Cardiac muscle cell (in vitro differentiated cells and primary cell): ENCODE measurements at regions not wholly inside any gene's neighbourhood (a gene's known extent, or its start where the extent isn't known, plus 50 kb on each side); places are given as distances from the start of the nearest gene placed in this dataset.

Experiments
- DNase-seq, 2 donors: peaks; one replicate each; pipeline versions ENCODE4 v3.0.0 to v3.0.0-alpha.2; 2010 to 2017; ENCODE audit warnings: low read depth in 1 of 2, low spot score in 1 of 2
- H3K27ac ChIP-seq: fragments of 200-600 bp; sonication (generic); 2 replicates; pipeline ENCODE4 v1.5.1; 2016
- H3K27me3 ChIP-seq: fragments of 200-600 bp; sonication (generic); 2 replicates; pipeline ENCODE4 v1.6.0; 2016; ENCODE audit warnings: control low read depth
- H3K36me3 ChIP-seq: fragments of 200-600 bp; sonication (generic); 2 replicates; pipeline ENCODE4 v1.5.1; 2016; ENCODE audit warnings: control low read depth
- H3K4me1 ChIP-seq: fragments of 200-600 bp; sonication (generic); 2 replicates; pipeline ENCODE4 v1.8.1; 2017; ENCODE audit warnings: low read depth, mild to moderate bottlenecking, mixed run types
- H3K4me3 ChIP-seq: fragments of 200-600 bp; sonication (generic); 2 replicates; pipeline ENCODE4 v1.5.1; 2016; ENCODE audit warnings: mild to moderate bottlenecking
- H3K9me3 ChIP-seq: fragments of 200-600 bp; sonication (generic); 2 replicates; pipeline ENCODE4 v1.5.1; 2017; ENCODE audit warnings: low read depth, mild to moderate bottlenecking, control low read depth
- CTCF ChIP-seq: IDR thresholded peaks from 2 replicates; pipeline ENCODE4 v1.5.1; 2012; ENCODE audit warnings: low read depth, mild to moderate bottlenecking, low read length

- H3K27ac ChIP-seq = no peak overlapping the region
- H3K27me3 ChIP-seq = no peaks in the 10 kb centered on the region
- TF ChIP-seq CTCF = no peak
- no peaks in the 10 kb centered on the region for H3K36me3 ChIP-seq
- H3K9me3 ChIP-seq = no peaks in the 10 kb centered on the region
- no peak overlapping the region for H3K4me3 ChIP-seq
- DNase-seq = no peak
- no peaks in the 10 kb centered on the region for H3K4me1 ChIP-seq
Observed at GRCh38 chr11:133653336-133653735, 121.0 kb upstream of the OPCML start.

- TF ChIP-seq CTCF = no peak
- Histone ChIP-seq H3K9me3 (no peaks in the 10 kb centered on the region), H3K36me3 (no peaks in the 10 kb centered on the region), H3K27me3 (no peaks in the 10 kb centered on the region), H3K27ac (no peak overlapping the region), H3K4me3 (no peak overlapping the region), H3K4me1 (no peaks in the 10 kb centered on the region)
- DNase-seq = no peak
Observed at GRCh38 chr11:133650082-133650481, 117.8 kb upstream of the OPCML start.

- H3K4me3 ChIP-seq = no peak overlapping the region
- no peak overlapping the region for H3K27ac ChIP-seq
- H3K9me3 ChIP-seq = no peaks in the 10 kb centered on the region
- DNase-seq = no peak
- no peaks in the 10 kb centered on the region for H3K36me3 ChIP-seq
- no peak for TF ChIP-seq CTCF
- H3K27me3 ChIP-seq = no peaks in the 10 kb centered on the region
- no peaks in the 10 kb centered on the region for H3K4me1 ChIP-seq
Observed at GRCh38 chr11:133649040-133649439, 116.7 kb upstream of the OPCML start.

- H3K27ac ChIP-seq = no peak overlapping the region
- H3K4me3 ChIP-seq = no peak overlapping the region
- H3K27me3 ChIP-seq = peaks cover 6% of the 10 kb centered on the region
- H3K9me3 ChIP-seq = no peaks in the 10 kb centered on the region
- H3K36me3 ChIP-seq = no peaks in the 10 kb centered on the region
- TF ChIP-seq CTCF = no peak
- DNase-seq = no peak
- H3K4me1 ChIP-seq = no peaks in the 10 kb centered on the region
Observed at GRCh38 chr11:133639408-133639807, 107.1 kb upstream of the OPCML start.

GRCh38 chr11:133638921-133639320 lies 106.6 kb upstream of the OPCML start:
- Histone ChIP-seq H3K4me1 (no peaks in the 10 kb centered on the region), H3K27me3 (peaks cover 6% of the 10 kb centered on the region), H3K36me3 (no peaks in the 10 kb centered on the region), H3K9me3 (no peaks in the 10 kb centered on the region), H3K4me3 (no peak overlapping the region), H3K27ac (no peak overlapping the region)
- DNase-seq = no peak
- TF ChIP-seq CTCF = no peak
